SK-N-MC (cell line): ENCODE measurements at regions not wholly inside any gene's neighbourhood (a gene's known extent, or its start where the extent isn't known, plus 50 kb on each side); places are given as distances from the start of the nearest gene placed in this dataset.

ENCODE experiments used
- EZH2 ChIP-seq: fragments of 200-600 bp; sonication (generic); IDR thresholded peaks from one replicate; pipeline ENCODE4 v1.6.1; 2017; ENCODE audit warnings: antibody characterized with exemption
- POLR2AphosphoS5 ChIP-seq: IDR thresholded peaks from 2 replicates; pipeline ENCODE4 v1.6.1; 2012; ENCODE audit warnings: mild to moderate bottlenecking, low read depth, low read length, borderline replicate concordance

- TF ChIP-seq EZH2 = no peak
- TF ChIP-seq POLR2AphosphoS5 = no peak
Measured at GRCh38 chr11:98772893-98773292, 247.9 kb upstream of the CNTN5 start.
